ENCODE measurements at regions not wholly inside any gene's neighbourhood (a gene's known extent, or its start where the extent isn't known, plus 50 kb on each side); places are given as distances from the start of the nearest gene placed in this dataset.

DNA sequence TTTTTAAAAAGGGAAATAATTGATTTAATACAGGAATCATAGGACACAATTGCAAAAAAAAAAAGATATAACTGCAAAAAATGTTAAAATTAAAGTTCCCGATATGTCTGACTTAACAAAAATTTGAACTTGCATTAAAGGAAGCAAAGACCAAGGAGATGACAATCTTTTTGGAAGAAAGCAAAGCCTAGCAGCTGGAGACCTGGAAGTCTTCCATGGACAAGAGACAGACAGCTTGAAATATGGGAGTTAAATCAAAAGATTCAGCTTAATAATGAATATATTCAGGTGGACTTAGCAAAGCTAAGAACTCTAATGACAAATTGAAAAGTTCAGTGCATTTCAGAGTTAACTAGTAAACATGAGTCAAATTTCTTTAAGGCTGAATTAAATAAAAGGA lies 568.7 kb upstream of the RGMB start:
- TF ChIP-seq POLR2AphosphoS5 (IDR thresholded peaks at IDR 0.05; ENCODE audit: low read depth), result no peak
- no peak for TF ChIP-seq GABPA (IDR thresholded peaks at IDR 0.05; ENCODE audit: low read depth)
- TF ChIP-seq SPI1 (IDR thresholded peaks at IDR 0.05; ENCODE audit: borderline replicate concordance, low read depth), result no peak
- TF ChIP-seq, protein P1, sequence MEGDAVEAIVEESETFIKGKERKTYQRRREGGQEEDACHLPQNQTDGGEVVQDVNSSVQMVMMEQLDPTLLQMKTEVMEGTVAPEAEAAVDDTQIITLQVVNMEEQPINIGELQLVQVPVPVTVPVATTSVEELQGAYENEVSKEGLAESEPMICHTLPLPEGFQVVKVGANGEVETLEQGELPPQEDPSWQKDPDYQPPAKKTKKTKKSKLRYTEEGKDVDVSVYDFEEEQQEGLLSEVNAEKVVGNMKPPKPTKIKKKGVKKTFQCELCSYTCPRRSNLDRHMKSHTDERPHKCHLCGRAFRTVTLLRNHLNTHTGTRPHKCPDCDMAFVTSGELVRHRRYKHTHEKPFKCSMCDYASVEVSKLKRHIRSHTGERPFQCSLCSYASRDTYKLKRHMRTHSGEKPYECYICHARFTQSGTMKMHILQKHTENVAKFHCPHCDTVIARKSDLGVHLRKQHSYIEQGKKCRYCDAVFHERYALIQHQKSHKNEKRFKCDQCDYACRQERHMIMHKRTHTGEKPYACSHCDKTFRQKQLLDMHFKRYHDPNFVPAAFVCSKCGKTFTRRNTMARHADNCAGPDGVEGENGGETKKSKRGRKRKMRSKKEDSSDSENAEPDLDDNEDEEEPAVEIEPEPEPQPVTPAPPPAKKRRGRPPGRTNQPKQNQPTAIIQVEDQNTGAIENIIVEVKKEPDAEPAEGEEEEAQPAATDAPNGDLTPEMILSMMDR (IDR thresholded peaks at IDR 0.05; ENCODE audit: insufficient read depth, low read length), result no peak
- TF ChIP-seq, protein P2, sequence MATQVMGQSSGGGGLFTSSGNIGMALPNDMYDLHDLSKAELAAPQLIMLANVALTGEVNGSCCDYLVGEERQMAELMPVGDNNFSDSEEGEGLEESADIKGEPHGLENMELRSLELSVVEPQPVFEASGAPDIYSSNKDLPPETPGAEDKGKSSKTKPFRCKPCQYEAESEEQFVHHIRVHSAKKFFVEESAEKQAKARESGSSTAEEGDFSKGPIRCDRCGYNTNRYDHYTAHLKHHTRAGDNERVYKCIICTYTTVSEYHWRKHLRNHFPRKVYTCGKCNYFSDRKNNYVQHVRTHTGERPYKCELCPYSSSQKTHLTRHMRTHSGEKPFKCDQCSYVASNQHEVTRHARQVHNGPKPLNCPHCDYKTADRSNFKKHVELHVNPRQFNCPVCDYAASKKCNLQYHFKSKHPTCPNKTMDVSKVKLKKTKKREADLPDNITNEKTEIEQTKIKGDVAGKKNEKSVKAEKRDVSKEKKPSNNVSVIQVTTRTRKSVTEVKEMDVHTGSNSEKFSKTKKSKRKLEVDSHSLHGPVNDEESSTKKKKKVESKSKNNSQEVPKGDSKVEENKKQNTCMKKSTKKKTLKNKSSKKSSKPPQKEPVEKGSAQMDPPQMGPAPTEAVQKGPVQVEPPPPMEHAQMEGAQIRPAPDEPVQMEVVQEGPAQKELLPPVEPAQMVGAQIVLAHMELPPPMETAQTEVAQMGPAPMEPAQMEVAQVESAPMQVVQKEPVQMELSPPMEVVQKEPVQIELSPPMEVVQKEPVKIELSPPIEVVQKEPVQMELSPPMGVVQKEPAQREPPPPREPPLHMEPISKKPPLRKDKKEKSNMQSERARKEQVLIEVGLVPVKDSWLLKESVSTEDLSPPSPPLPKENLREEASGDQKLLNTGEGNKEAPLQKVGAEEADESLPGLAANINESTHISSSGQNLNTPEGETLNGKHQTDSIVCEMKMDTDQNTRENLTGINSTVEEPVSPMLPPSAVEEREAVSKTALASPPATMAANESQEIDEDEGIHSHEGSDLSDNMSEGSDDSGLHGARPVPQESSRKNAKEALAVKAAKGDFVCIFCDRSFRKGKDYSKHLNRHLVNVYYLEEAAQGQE (IDR thresholded peaks at IDR 0.05; ENCODE audit: insufficient replicate concordance, low read depth), result no peak
- Histone ChIP-seq H3K4me3 (replicated peaks; ENCODE audit: insufficient read depth, low read length) (no peak overlapping the region), H3K27me3 (ENCODE audit: insufficient read depth, poor library complexity, severe bottlenecking) (no peaks in the 10 kb centered on the region), H3K27ac (replicated peaks) (no peak overlapping the region)
- DNase-seq (ENCODE audit: low read depth in 1 of 2, low spot score in 1 of 2), result no peak

DNA sequence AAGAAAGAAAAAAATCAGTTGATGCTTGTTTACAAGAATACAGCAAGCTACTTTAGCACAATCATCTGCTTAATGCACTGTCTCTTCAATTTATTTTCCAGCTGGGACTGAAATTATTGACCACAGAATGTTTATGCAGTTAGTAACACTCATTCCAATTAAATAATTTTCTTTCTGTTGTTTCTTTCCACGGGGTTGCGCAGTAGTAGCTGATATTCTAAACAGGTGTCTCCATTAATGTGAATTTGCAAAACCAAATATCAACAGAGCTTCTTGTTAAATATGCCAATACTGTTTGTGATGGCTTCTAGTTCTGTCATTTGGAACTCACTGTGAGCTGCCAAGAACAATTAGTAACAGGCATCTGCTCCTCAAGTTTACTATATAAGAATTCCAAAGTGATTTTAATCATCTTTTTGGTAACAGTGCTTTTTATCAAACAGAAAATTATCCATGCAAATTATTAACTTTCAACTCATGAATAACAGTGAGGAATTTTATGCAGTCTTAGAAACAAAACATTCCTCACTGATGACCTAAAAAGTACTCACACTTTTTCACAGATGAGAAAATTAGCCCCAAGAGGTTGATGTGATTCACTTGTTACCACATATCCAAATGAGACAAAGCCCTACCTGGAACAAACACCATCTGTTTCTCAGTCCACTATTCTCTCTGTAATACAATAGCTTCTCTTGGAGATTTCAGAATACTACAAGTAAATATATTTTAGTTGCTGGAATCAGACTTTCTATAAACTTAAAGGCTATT lies 567.6 kb upstream of the RGMB start:
- no peaks in the 10 kb centered on the region for H3K27me3 ChIP-seq (ENCODE audit: insufficient read depth, poor library complexity, severe bottlenecking)
- H3K27ac ChIP-seq (replicated peaks), result no peak overlapping the region
- DNase-seq (ENCODE audit: low read depth in 1 of 2, low spot score in 1 of 2), result no peak
- H3K4me3 ChIP-seq (replicated peaks; ENCODE audit: insufficient read depth, low read length), result no peak overlapping the region
- TF ChIP-seq, protein P2 (IDR thresholded peaks at IDR 0.05; ENCODE audit: insufficient replicate concordance, low read depth), result no peak
- TF ChIP-seq, protein P1 (IDR thresholded peaks at IDR 0.05; ENCODE audit: insufficient read depth, low read length), result no peak

DNA sequence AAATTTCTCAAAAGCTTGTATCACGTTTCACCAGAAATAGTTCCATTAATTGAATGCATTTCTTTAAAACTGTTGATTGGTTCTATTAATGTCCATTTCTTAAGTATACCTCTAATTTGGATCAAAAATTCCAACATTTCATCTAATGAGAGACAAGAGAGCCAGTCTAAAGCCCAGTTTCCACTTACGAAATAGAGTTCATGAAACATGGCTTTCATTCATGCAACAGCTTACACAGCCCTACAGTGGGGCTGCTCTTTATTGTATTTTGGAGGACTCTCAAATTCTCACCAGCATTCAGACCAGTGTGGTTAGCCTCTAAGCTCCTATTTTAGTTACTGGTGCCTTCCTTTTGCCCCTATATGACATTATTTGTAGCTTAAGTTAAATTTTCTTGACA lies 566.9 kb upstream of the RGMB start:
- Histone ChIP-seq H3K4me3 (replicated peaks; ENCODE audit: insufficient read depth, low read length) (no peak overlapping the region), H3K27me3 (ENCODE audit: insufficient read depth, poor library complexity, severe bottlenecking) (no peaks in the 10 kb centered on the region), H3K27ac (replicated peaks) (no peak overlapping the region)
- no peak for DNase-seq (ENCODE audit: low read depth in 1 of 2, low spot score in 1 of 2)
- TF ChIP-seq POLR2AphosphoS5 (IDR thresholded peaks at IDR 0.05; ENCODE audit: low read depth) (no peak), SPI1 (IDR thresholded peaks at IDR 0.05; ENCODE audit: borderline replicate concordance, low read depth) (no peak), GABPA (IDR thresholded peaks at IDR 0.05; ENCODE audit: low read depth) (no peak)
- TF ChIP-seq, protein P2 (IDR thresholded peaks at IDR 0.05; ENCODE audit: insufficient replicate concordance, low read depth), result no peak
- TF ChIP-seq, protein P1 (IDR thresholded peaks at IDR 0.05; ENCODE audit: insufficient read depth, low read length), result no peak
